ENCODE measurements at regions not wholly inside any gene's neighbourhood (a gene's known extent, or its start where the extent isn't known, plus 50 kb on each side); places are given as distances from the start of the nearest gene placed in this dataset.

DNA sequence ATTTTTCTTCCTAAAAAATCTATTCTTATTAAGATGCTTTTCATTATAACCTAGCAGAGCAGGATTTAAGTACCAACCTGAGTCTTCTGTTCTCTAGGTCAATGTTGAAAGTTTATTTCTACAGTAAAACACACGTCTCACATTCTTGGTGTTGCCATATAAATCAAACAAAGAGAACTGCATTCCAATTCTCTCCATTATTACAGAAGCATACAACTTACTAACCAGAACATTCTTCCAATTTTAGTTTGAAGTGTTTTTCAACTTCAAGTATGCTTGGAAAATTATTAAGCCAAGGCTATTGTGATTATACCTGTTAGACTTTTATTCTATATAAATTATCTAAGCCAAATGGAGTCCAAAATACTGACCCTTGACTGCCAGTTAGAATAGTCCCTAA, 110.4 kb upstream of the PMFBP1 start:
- peaks cover 0 to 2% (median 0%) of the 10 kb centered on the region in 3 donors for H3K36me3 Mint-ChIP-seq
- H3K4me1 Mint-ChIP-seq: no peaks in the 10 kb centered on the region
- POLR2A ChIA-PET: no interaction called here
- no peak overlapping the region for H3K27ac Mint-ChIP-seq
- DNase-seq (no peak), ATAC-seq (no peak)
- H3K9me3 Mint-ChIP-seq: no peaks in the 10 kb centered on the region
- no peaks in the 10 kb centered on the region for H3K27me3 Mint-ChIP-seq
- no peak overlapping the region for H3K4me3 Mint-ChIP-seq

DNA sequence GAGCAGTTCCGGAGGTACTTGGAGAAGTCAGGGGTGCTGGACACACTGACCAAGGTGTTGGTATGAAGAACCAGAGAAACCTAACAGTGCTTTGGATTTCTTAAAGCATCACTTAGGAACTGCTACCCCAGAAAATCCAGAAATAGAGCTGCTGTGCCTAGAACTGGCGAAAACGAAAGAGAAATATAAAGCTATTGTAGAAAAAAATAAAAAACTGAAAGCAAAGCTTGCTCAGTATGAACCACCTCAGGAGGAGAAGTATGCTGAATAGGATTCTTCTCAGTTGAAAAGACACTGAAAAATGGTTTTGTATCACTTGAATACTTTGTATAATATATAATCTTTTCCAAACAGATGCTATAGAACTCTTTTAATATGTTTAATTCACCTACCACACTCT, 106.3 kb upstream of the PMFBP1 start:
- POLR2A ChIA-PET: no interaction called here
- no peak for ATAC-seq
- H3K27me3 Mint-ChIP-seq: no peaks in the 10 kb centered on the region

DNA sequence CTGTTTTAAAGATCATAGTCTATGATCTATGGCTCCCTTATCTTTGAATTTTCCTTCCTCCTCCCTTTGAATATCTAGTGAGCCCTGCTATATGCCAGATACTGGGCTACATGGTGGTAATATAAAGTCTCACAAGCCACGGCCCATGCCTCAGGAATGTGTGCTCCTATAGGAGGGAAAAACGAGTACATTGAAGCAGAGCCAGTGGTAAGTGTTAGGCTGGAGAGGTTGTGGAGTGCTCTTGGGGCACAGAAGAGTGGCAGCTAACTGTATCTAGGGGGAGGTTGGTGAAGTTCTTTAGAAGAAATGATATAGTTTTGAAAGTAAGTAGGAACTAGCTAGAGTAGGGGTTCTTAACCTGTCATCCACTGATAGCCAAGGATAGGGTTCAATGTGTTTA, 105.8 kb upstream of the PMFBP1 start:
- POLR2A ChIA-PET: no interaction called here
- no peaks in the 10 kb centered on the region for H3K9me3 Mint-ChIP-seq
- DNase-seq (no peak), ATAC-seq (no peak)
- H3K4me3 Mint-ChIP-seq: no peak overlapping the region
- no peak overlapping the region for H3K27ac Mint-ChIP-seq
- H3K36me3 Mint-ChIP-seq: no peaks in the 10 kb centered on the region
- no peaks in the 10 kb centered on the region for H3K4me1 Mint-ChIP-seq
- H3K27me3 Mint-ChIP-seq: no peaks in the 10 kb centered on the region

More for the DNA sequence above, 106.3 kb upstream of the PMFBP1 start:
- DNase-seq: no peak
- Mint-ChIP-seq H3K4me3 (no peak overlapping the region), H3K36me3 (no peaks in the 10 kb centered on the region), H3K27ac (no peak overlapping the region), H3K9me3 (no peaks in the 10 kb centered on the region), H3K4me1 (no peaks in the 10 kb centered on the region)

DNA sequence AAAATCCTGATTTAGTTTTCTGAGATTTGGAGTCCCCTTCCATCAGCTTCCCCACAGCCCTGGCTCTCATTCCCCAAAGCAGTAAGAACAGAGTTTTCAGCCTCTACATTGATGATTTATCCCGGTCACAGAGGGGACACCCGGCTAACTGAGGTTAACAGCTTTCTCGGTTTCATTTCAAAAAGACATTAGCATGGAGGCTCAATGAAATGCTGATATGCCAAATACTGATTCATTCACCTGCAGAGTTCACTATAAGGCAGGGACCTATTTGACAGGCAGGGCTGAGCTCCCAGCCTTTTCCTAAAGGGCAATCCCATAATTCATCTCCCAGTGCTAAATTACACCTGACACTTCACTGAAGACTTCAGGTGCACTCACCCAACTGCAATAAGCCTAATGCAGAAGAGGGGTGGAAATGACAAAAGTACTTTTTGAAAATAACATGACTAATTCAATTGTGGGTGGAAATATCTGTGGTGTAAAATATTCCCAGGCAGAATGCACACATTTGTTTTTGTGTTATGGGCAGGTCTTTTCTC, 99.8 kb upstream of the PMFBP1 start:
- POLR2A ChIA-PET: no interaction called here
- no peak for ATAC-seq
- Mint-ChIP-seq H3K4me3 (no peak overlapping the region), H3K36me3 (peaks cover 0 to 12% (median 11%) of the 10 kb centered on the region in 3 donors), H3K27me3 (no peaks in the 10 kb centered on the region), H3K27ac (no peak overlapping the region), H3K9me3 (peaks cover 0 to 8% (median 0%) of the 10 kb centered on the region in 9 donors), H3K4me1 (no peaks in the 10 kb centered on the region)
- DNase-seq: no peak

DNA sequence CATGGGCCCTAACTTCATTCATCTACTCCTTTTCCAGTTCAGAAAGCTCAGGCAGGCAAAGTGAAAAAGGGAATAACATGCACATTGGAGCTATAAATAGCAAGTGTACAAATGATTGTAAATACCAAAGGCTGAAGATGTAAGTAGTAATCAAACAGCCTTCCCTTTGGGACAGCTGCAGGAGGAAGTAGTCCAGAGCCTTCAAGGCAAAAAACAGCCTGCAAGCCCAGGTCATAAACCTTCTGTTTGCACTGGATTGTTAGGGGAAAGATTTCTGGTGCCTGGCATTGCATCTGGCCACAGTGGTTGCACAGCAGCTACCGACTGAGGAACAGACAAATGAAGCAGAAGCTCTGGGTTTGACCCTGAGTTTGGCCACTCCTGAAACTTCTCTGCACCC, 98.6 kb upstream of the PMFBP1 start:
- POLR2A ChIA-PET: no interaction called here
- Mint-ChIP-seq H3K9me3 (peaks cover 0 to 8% (median 0%) of the 10 kb centered on the region in 9 donors), H3K36me3 (peaks cover 0 to 12% (median 11%) of the 10 kb centered on the region in 3 donors), H3K4me3 (no peak overlapping the region), H3K27me3 (no peaks in the 10 kb centered on the region), H3K4me1 (no peaks in the 10 kb centered on the region), H3K27ac (no peak overlapping the region)
- DNase-seq (no peak), ATAC-seq (no peak)

DNA sequence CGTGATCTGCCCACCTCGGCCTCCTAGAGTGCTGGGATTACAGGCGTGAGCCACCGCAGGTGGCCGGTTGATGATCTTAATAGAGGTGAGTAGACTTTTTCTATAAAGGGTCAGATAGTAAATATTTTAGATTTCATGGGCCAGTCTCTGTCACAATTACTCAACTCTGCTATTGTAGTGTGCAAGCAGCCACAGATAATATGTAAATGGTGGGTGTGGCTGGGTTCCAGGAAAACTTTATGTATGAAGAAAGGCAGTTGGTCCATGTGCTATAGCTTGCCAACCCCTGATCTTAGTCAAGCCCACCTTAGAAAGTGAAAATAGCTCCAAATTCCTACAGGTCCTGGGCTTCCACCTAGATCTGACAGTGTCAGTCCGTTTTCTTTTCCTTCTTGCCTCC, 94.9 kb upstream of the PMFBP1 start:
- Mint-ChIP-seq H3K27ac (no peak overlapping the region), H3K4me1 (no peaks in the 10 kb centered on the region), H3K9me3 (peaks cover 0 to 8% (median 0%) of the 10 kb centered on the region in 9 donors), H3K4me3 (no peak overlapping the region), H3K27me3 (no peaks in the 10 kb centered on the region), H3K36me3 (peaks cover 0 to 12% (median 11%) of the 10 kb centered on the region in 3 donors)
- DNase-seq (no peak), ATAC-seq (no peak)
- POLR2A ChIA-PET: no interaction called here

DNA sequence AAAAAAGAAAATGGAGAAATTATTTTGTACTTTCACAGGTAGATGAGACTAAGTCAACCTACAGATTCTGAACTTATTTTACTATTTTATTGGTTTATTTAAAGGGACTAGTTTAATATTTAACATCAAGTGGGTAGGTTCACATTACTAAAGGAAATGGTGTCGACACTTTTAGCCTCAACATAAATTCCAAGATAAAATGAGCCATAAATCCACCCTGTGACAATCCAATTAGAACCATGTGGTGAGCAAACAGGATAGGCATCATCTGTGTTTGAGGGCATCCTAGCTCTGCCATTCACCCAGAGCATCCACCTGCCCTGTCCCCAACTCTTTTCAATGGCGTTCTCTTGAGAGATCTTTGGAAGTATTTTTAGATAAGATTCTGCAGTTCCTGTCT, 92.8 kb upstream of the PMFBP1 start:
- no peak overlapping the region for H3K27ac Mint-ChIP-seq
- peaks cover 0 to 12% (median 11%) of the 10 kb centered on the region in 3 donors for H3K36me3 Mint-ChIP-seq
- peaks cover 0 to 9% (median 0%) of the 10 kb centered on the region in 9 donors for H3K9me3 Mint-ChIP-seq
- H3K4me3 Mint-ChIP-seq: no peak overlapping the region
- DNase-seq: no peak
- ATAC-seq: no peak
- no peaks in the 10 kb centered on the region for H3K27me3 Mint-ChIP-seq
- H3K4me1 Mint-ChIP-seq: no peaks in the 10 kb centered on the region
- POLR2A ChIA-PET: no interaction called here

DNA sequence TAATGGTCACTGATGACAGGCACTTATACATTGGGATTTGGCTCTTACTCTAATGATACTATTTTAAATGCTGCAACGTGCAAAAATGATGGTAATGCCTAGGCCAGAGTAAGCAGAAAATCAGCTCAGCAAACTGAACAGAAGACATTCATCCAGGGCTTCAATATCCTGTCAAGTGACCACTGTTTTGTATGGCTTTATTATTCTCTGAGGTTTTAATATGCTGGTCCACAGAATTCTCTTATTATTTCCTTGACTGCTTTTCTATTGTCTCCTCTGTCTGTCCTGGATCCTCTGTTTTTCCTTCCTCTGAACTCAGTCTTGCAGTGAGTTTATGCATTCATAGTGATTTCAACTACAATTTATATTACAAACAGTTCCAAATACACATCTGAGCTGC, 90.8 kb upstream of the PMFBP1 start:
- DNase-seq (no peak), ATAC-seq (no peak)
- no peak overlapping the region for H3K27ac Mint-ChIP-seq
- no peaks in the 10 kb centered on the region for H3K4me1 Mint-ChIP-seq
- no peak overlapping the region for H3K4me3 Mint-ChIP-seq
- H3K9me3 Mint-ChIP-seq: peaks cover 0 to 13% (median 0%) of the 10 kb centered on the region in 9 donors
- no peaks in the 10 kb centered on the region for H3K27me3 Mint-ChIP-seq
- no peaks in the 10 kb centered on the region for H3K36me3 Mint-ChIP-seq
- POLR2A ChIA-PET: no interaction called here

DNA sequence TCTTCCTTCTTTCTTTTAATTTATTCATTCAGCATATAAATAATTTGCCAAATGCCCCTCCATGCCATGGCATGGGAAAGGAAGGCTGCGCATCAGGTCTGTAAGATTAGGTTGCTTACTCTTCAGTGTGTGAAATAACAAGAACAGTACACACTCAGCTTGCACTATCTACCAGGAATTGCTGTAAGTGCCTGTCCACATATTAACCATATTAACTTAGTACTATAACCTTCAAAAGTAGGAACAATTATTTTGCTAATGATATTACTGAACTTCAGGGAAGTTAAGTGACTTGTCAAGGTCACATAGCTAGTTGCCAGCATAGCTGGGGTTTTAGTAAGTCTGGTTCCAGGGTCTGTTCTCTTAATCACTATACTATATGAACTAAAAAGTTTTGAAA, 89.2 kb upstream of the PMFBP1 start:
- Mint-ChIP-seq H3K27ac (no peak overlapping the region), H3K9me3 (peaks cover 0 to 13% (median 0%) of the 10 kb centered on the region in 9 donors), H3K36me3 (no peaks in the 10 kb centered on the region), H3K27me3 (peaks cover 0 to under 1% (median 0%) of the 10 kb centered on the region in 5 donors), H3K4me1 (no peaks in the 10 kb centered on the region), H3K4me3 (no peak overlapping the region)
- POLR2A ChIA-PET: no interaction called here
- DNase-seq: no peak
- no peak for ATAC-seq

DNA sequence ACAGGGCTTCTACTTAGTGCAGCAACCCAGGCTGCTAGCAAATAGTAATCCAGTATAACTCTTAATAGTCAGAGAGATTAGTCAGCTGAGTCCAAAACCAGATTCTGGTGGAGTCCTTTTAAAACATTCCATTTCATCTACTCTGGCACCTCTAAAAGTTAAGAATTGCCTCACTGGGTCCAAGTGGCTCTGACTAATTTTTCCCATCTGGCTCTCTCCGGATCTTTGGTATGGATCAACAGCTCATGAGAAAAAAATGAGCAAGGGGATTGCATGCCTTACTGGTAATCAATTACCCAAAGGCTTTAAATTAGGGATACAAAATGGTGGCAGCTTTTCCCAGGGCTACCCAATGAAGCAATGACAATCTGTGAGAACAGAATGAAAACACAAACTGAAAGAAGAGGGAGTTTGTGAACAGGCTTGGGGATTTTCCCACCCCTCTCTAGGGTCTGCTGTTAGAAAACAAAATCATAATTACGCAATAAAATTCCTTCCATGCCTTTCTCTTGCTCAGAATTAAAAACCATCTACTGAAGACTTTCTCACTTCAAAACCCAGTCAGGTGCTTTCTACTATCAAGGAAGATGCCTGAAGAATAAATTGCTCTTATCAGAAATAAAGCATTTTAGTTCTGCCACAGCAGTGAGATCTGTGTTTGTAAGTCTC, 84.6 kb upstream of the PMFBP1 start:
- H3K9me3 Mint-ChIP-seq: peaks cover 0 to 13% (median 0%) of the 10 kb centered on the region in 9 donors

DNA sequence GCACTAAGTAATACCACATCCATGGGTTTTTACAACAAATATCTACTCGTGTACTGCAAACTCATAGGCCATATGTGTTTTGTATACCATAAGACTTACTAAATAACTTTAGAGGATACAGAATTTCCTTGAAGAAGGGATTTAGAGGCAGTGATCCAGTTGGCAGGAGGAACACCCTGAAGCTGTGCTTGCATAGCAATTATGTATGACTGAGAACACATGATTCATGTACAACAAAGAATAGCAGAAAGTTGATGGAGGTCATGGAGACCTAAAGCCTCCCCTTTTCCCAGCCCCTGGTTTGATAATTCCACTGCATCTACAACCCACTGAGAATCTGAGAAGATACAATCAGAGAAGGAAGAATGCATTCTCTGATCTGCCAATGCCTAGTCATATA, 83.8 kb upstream of the PMFBP1 start:
- POLR2A ChIA-PET: no interaction called here
- no peak for DNase-seq
- Mint-ChIP-seq H3K9me3 (peaks cover 0 to 13% (median 0%) of the 10 kb centered on the region in 9 donors), H3K27ac (no peak overlapping the region), H3K36me3 (no peaks in the 10 kb centered on the region), H3K27me3 (peaks cover 0 to 3% (median 0%) of the 10 kb centered on the region in 5 donors), H3K4me1 (no peaks in the 10 kb centered on the region), H3K4me3 (no peak overlapping the region)
- ATAC-seq: no peak

More for the DNA sequence above, 84.6 kb upstream of the PMFBP1 start:
- Mint-ChIP-seq H3K4me1 (no peaks in the 10 kb centered on the region), H3K36me3 (no peaks in the 10 kb centered on the region), H3K4me3 (no peak overlapping the region), H3K27me3 (peaks cover 0 to 3% (median 0%) of the 10 kb centered on the region in 5 donors), H3K27ac (no peak overlapping the region)
- ATAC-seq (no peak), DNase-seq (no peak)
- POLR2A ChIA-PET: no interaction called here

DNA sequence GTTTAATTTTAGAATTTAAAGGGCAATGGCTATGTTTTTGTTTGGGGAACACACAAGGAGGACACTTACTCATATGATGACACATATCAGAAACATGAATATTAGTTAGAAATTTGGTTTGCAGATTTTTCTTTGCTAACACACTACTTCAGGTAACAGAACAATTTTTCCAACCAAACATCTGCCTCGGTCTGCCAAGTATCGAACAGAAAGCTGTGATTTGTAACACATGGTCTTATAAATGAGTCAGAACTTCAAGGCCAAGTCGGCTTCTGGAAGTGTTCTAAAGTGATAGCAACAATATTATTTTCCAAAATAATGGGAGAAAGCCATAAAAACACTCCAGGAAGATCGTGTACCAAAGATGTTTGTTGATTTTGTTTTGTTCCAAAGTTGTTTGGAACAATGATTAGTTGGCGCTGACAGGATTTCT, 75.9 kb upstream of the PMFBP1 start:
- POLR2A ChIA-PET: no interaction called here
- Mint-ChIP-seq H3K4me3 (no peak overlapping the region), H3K27ac (no peak overlapping the region), H3K9me3 (no peaks in the 10 kb centered on the region), H3K36me3 (no peaks in the 10 kb centered on the region), H3K27me3 (peaks cover 0 to 3% (median 0%) of the 10 kb centered on the region in 5 donors), H3K4me1 (peaks cover 6 to 11% (median 8%) of the 10 kb centered on the region in 4 donors)
- DNase-seq: no peak
- ATAC-seq: no peak

DNA sequence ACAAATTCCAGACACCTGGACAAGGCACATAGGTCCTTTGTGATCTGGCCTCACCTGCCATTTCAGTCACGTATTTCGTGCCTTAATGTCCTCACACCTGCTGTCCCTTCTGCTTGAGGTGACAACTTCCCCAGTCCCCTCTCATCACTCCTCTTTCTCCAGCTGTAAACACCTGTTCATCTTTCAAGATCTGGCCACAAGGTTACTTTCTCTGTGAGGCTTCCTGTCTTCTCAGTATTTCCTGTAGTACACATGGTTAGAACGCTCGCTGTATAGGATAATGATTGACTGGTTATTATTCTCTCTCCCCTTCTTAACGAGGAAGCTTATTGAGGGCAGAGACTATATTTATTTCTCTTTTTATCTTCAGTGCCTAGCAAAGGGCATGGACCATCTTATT, 74.5 kb upstream of the PMFBP1 start:
- H3K9me3 Mint-ChIP-seq: no peaks in the 10 kb centered on the region
- H3K27me3 Mint-ChIP-seq: no peaks in the 10 kb centered on the region
- no peaks in the 10 kb centered on the region for H3K36me3 Mint-ChIP-seq
- peaks cover 6 to 11% (median 8%) of the 10 kb centered on the region in 4 donors for H3K4me1 Mint-ChIP-seq
- ATAC-seq: no peak
- H3K27ac Mint-ChIP-seq: peak overlapping the region in 5 of 10 donors; percentile 11 to 50 (median 23)
- no peak for DNase-seq
- H3K4me3 Mint-ChIP-seq: peak overlapping the region in 1 of 10 donors; percentile 0
- POLR2A ChIA-PET: no interaction called here

DNA sequence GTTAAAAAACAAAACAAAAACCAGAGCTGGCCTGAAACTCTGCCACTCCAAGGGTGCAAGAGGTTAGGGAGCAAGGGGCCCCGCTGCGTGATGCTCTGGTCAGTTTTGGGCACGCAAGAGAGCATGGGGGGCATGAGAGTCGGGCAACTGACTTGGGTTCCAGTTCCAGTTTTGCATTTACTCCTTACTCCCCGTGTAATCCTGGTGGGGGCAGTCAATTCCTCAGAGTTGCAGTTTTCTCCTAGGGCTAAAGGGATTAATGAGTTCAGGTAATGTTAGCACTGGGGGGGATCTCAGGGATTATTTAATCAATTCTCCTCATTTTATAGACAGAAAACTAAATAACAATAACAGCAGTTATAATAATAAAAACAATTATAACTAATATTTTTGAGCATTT, 72.9 kb upstream of the PMFBP1 start:
- Mint-ChIP-seq H3K27ac (no peak overlapping the region), H3K4me1 (peaks cover 6 to 11% (median 8%) of the 10 kb centered on the region in 4 donors), H3K4me3 (no peak overlapping the region), H3K27me3 (peaks cover 0 to 2% (median 0%) of the 10 kb centered on the region in 5 donors), H3K9me3 (no peaks in the 10 kb centered on the region), H3K36me3 (no peaks in the 10 kb centered on the region)
- POLR2A ChIA-PET: no interaction called here
- DNase-seq (no peak), ATAC-seq (no peak)
